ENCODE measurements at regions not wholly inside any gene's neighbourhood (a gene's known extent, or its start where the extent isn't known, plus 50 kb on each side); places are given as distances from the start of the nearest gene placed in this dataset.

GRCh38 chr3:72126441-72127223 is 341.7 kb upstream of the PROK2 start:
- CTCF ChIA-PET: interaction anchor here (1.1 kb wide), 1 partner anchor 228 kb away, joined by 3 read pairs; no protein-coding TSS in a partner anchor

More at GRCh38 chr3:72126441-72127223, 341.7 kb upstream of the PROK2 start:
- Histone ChIP-seq H3K4me2 (no peak overlapping the region), H3K9ac (no peak overlapping the region), H3K4me1 (ENCODE audit: control insufficient read depth in 1 of 2, insufficient read depth in 2 of 2, low read depth in 1 of 2, low read length in 1 of 2) (no peaks in the 10 kb centered on the region; a peak in 1 of 4 replicates), H4K20me1 (ENCODE audit: insufficient read depth) (no peaks in the 10 kb centered on the region), H3K36me3 (replicated peaks in 1 of 2; ENCODE audit: control insufficient read depth in 1 of 2, insufficient read depth in 2 of 2, low read length in 1 of 2) (no peaks in the 10 kb centered on the region), H3K9me2 (no peaks in the 10 kb centered on the region), H3K27ac (ENCODE audit: low read depth in 2 of 2, low read length in 1 of 2) (no peak overlapping the region), H3K4me3 (ENCODE audit: low read depth in 2 of 2, low read length in 1 of 2) (no peak overlapping the region), H3F3A (replicated peaks; ENCODE audit: insufficient read depth) (no peaks in the 10 kb centered on the region), H3K79me2 (ENCODE audit: insufficient read depth) (no peaks in the 10 kb centered on the region), H3K9me3 (no peaks in the 10 kb centered on the region), H3K27me3 (ENCODE audit: insufficient read depth) (peaks cover 5% of the 10 kb centered on the region; the same call in 1 of the 2 replicates), H2AFZ (ENCODE audit: low read depth) (no peak overlapping the region)
- TF ChIP-seq FOSL2 (IDR thresholded peaks at IDR 0.05; ENCODE audit: borderline replicate concordance, low read depth): no peak
- no peak for TF ChIP-seq ZBTB33 (IDR thresholded peaks at IDR 0.05; ENCODE audit: borderline replicate concordance, low read depth)
- no peak for TF ChIP-seq RCOR1 (IDR thresholded peaks at IDR 0.05; ENCODE audit: low read length)
- TF ChIP-seq RXRA (IDR thresholded peaks at IDR 0.05; ENCODE audit: borderline replicate concordance, low read depth): no peak
- TF ChIP-seq, protein P1, sequence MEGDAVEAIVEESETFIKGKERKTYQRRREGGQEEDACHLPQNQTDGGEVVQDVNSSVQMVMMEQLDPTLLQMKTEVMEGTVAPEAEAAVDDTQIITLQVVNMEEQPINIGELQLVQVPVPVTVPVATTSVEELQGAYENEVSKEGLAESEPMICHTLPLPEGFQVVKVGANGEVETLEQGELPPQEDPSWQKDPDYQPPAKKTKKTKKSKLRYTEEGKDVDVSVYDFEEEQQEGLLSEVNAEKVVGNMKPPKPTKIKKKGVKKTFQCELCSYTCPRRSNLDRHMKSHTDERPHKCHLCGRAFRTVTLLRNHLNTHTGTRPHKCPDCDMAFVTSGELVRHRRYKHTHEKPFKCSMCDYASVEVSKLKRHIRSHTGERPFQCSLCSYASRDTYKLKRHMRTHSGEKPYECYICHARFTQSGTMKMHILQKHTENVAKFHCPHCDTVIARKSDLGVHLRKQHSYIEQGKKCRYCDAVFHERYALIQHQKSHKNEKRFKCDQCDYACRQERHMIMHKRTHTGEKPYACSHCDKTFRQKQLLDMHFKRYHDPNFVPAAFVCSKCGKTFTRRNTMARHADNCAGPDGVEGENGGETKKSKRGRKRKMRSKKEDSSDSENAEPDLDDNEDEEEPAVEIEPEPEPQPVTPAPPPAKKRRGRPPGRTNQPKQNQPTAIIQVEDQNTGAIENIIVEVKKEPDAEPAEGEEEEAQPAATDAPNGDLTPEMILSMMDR (IDR thresholded peaks at IDR 0.05): no peak
- TF ChIP-seq NFIC (IDR thresholded peaks at IDR 0.05; ENCODE audit: borderline replicate concordance): no peak
- TF ChIP-seq, protein P2, sequence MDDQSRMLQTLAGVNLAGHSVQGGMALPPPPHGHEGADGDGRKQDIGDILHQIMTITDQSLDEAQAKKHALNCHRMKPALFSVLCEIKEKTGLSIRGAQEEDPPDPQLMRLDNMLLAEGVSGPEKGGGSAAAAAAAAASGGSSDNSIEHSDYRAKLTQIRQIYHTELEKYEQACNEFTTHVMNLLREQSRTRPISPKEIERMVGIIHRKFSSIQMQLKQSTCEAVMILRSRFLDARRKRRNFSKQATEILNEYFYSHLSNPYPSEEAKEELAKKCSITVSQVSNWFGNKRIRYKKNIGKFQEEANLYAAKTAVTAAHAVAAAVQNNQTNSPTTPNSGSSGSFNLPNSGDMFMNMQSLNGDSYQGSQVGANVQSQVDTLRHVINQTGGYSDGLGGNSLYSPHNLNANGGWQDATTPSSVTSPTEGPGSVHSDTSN (IDR thresholded peaks at IDR 0.05): no peak
- TF ChIP-seq GATA2 (CRISPR knock-in tag; IDR thresholded peaks at IDR 0.05): no peak
- no peak for TF ChIP-seq TCF12 (IDR thresholded peaks at IDR 0.05)
- TF ChIP-seq MXI1 (IDR thresholded peaks at IDR 0.05; ENCODE audit: low read depth, low read length): no peak
- TF ChIP-seq RFX5 (IDR thresholded peaks at IDR 0.05; ENCODE audit: low read length): no peak
- TF ChIP-seq, protein P3, sequence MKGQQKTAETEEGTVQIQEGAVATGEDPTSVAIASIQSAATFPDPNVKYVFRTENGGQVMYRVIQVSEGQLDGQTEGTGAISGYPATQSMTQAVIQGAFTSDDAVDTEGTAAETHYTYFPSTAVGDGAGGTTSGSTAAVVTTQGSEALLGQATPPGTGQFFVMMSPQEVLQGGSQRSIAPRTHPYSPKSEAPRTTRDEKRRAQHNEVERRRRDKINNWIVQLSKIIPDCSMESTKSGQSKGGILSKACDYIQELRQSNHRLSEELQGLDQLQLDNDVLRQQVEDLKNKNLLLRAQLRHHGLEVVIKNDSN (IDR thresholded peaks at IDR 0.05; ENCODE audit: borderline replicate concordance, low read depth): no peak
- TF ChIP-seq, protein P4, sequence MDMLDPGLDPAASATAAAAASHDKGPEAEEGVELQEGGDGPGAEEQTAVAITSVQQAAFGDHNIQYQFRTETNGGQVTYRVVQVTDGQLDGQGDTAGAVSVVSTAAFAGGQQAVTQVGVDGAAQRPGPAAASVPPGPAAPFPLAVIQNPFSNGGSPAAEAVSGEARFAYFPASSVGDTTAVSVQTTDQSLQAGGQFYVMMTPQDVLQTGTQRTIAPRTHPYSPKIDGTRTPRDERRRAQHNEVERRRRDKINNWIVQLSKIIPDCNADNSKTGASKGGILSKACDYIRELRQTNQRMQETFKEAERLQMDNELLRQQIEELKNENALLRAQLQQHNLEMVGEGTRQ (IDR thresholded peaks at IDR 0.05; ENCODE audit: borderline replicate concordance, low read depth, low read length): no peak
- no peak for DNase-seq
- WGBS (ENCODE audit: low lambda C conversion rate): 67% methylated on average over 8 of the region's 8 CpGs
- POLR2A ChIA-PET: no interaction called here
